ENCODE measurements at regions not wholly inside any gene's neighbourhood (a gene's known extent, or its start where the extent isn't known, plus 50 kb on each side); places are given as distances from the start of the nearest gene placed in this dataset.

GRCh38 chr2:104043864-104044263 is 810.1 kb upstream of the POU3F3 start:
- no peak for TF ChIP-seq CTCF (IDR thresholded peaks at IDR 0.05; ENCODE audit: poor library complexity)
- no peak for TF ChIP-seq EZH2 (IDR thresholded peaks at IDR 0.05; ENCODE audit: borderline replicate concordance)
- TF ChIP-seq EZH2phosphoT487 (IDR thresholded peaks at IDR 0.05; ENCODE audit: low read depth, severe bottlenecking, unreplicated experiment), result no peak
